HCT116 (cell line): ENCODE measurements at regions not wholly inside any gene's neighbourhood (a gene's known extent, or its start where the extent isn't known, plus 50 kb on each side); places are given as distances from the start of the nearest gene placed in this dataset.

ENCODE experiments used
- ATAC-seq: fragments of 200-7000 bp; cut with Tn5 transposase; 2 replicates; pipeline ENCODE4 v1.9.1; 2020; ENCODE audit warnings: mild to moderate bottlenecking, moderate library complexity
- BruUV-seq: library from RNA; stranded (reverse); fragments of 400-500 nt; replicated peaks from 2 replicates; lab custom pipeline; 2021; lab: Mats Ljungman, UMichigan
- CTCF ChIA-PET: fragments of 300-600 bp; sonication (Branson Sonifier 250); formaldehyde crosslinking; loops from one replicate; lab custom pipeline; 2021; ENCODE audit warnings: antibody characterized with exemption; lab: Charles Lee
- POLR2A ChIA-PET: fragments of 300-600, 350-600 bp; sonication (Branson Sonifier 250); formaldehyde crosslinking; loops from one replicate; lab custom pipeline; 2021; ENCODE audit warnings: antibody characterized with exemption; lab: Charles Lee
- RAD21 ChIA-PET, 2 experiments: fragments of 300-600 bp; sonication (Branson Sonifier 250); formaldehyde crosslinking; loops; one replicate each; lab custom pipeline; 2023; ENCODE audit warnings: low total read pairs in 2 of 2; ENCODE audit not compliant: uncharacterized antibody in 2 of 2, unreplicated experiment in 2 of 2, low non-redundant PET in 1 of 2; lab: Charles Lee
- DNase-seq: peaks from one replicate; pipeline ENCODE4 v3.0.0-alpha.2; 2010; ENCODE audit warnings: low read depth, low spot score
- H2AFZ ChIP-seq: fragments of 200-600 bp; shearing (Covaris generic), sonication (generic); 2 replicates; pipeline ENCODE4 v1.6.1; 2017; ENCODE audit warnings: low read depth, mixed run types, mixed read lengths, antibody characterized with exemption, low read length; ENCODE audit not compliant: poor library complexity, severe bottlenecking
- H3K27ac ChIP-seq: 2 replicates; pipeline ENCODE4 v1.5.1; 2012; ENCODE audit warnings: low read depth, low read length
- H3K27me3 ChIP-seq: fragments of 200-600 bp; sonication (generic); 2 replicates; pipeline ENCODE4 v1.6.1; 2016; ENCODE audit warnings: mixed run types, low read length, mixed read lengths; ENCODE audit not compliant: insufficient read depth
- H3K36me3 ChIP-seq, 2 experiments: fragments of 200-500 bp in 1 of 2; fragments of 200-600 bp in 1 of 2; sonication (Bioruptor generic) in 1 of 2; sonication (generic) in 1 of 2; 2 replicates each; pipeline versions ENCODE4 v1.5.1 to v1.6.1; 2014 to 2016; ENCODE audit warnings: low read length in 2 of 2, inconsistent platforms in 1 of 2, mixed read lengths in 1 of 2, mixed run types in 1 of 2; ENCODE audit not compliant: insufficient read depth in 2 of 2, control insufficient read depth in 1 of 2
- H3K4me1 ChIP-seq, 2 experiments: fragments of 200-600 bp in 1 of 2; sonication (generic) in 1 of 2; 2 replicates each; pipeline versions ENCODE4 v1.5.1 to v1.6.1; 2012 to 2017; ENCODE audit warnings: low read length in 2 of 2, inconsistent platforms in 1 of 2, mild to moderate bottlenecking in 1 of 2, mixed read lengths in 1 of 2, mixed run types in 1 of 2, moderate library complexity in 1 of 2; ENCODE audit not compliant: insufficient read depth in 2 of 2, control insufficient read depth in 1 of 2
- H3K4me2 ChIP-seq: fragments of 200-600 bp; sonication (generic); 2 replicates; pipeline ENCODE4 v1.6.1; 2017; ENCODE audit warnings: mixed run types, low read length, mixed read lengths
- H3K4me3 ChIP-seq, 2 experiments: fragments of 200-600 bp in 1 of 2; sonication (generic) in 1 of 2; replicated peaks in 1 of 2; 2 replicates each; pipeline ENCODE4 v1.5.1; 2011 to 2016; ENCODE audit warnings: low read length in 2 of 2, control low read depth in 1 of 2, low read depth in 1 of 2, mild to moderate bottlenecking in 1 of 2, mixed read lengths in 1 of 2, mixed run types in 1 of 2
- H3K79me2 ChIP-seq: fragments of 200-600 bp; sonication (generic); 2 replicates; pipeline ENCODE4 v1.6.1; 2017; ENCODE audit warnings: mild to moderate bottlenecking, mixed run types, low read length, moderate library complexity, mixed read lengths; ENCODE audit not compliant: insufficient read depth
- H3K9ac ChIP-seq: fragments of 200-600 bp; sonication (generic); 2 replicates; pipeline ENCODE4 v1.6.1; 2016; ENCODE audit warnings: low read length, mixed read lengths
- H3K9me2 ChIP-seq: fragments of 200-600 bp; sonication (generic), shearing (Covaris generic); 2 replicates; pipeline ENCODE4 v1.6.1; 2017; ENCODE audit warnings: mixed run types, mild to moderate bottlenecking, moderate library complexity; ENCODE audit not compliant: insufficient read depth
- H3K9me3 ChIP-seq, 2 experiments: fragments of 200-500 bp in 1 of 2; fragments of 200-600 bp in 1 of 2; sonication (Bioruptor generic) in 1 of 2; sonication (generic) in 1 of 2; 2 replicates each; pipeline ENCODE4 v1.6.1; 2014 to 2017; ENCODE audit warnings: low read length in 2 of 2, mixed read lengths in 2 of 2, inconsistent platforms in 1 of 2, low read depth in 1 of 2, mild to moderate bottlenecking in 1 of 2, mixed run types in 1 of 2, moderate library complexity in 1 of 2; ENCODE audit not compliant: control insufficient read depth in 1 of 2, insufficient read depth in 1 of 2
- H4K20me1 ChIP-seq: fragments of 200-600 bp; sonication (generic), shearing (Covaris generic); 2 replicates; pipeline ENCODE4 v1.6.1; 2017; ENCODE audit warnings: mixed run types, mild to moderate bottlenecking, moderate library complexity; ENCODE audit not compliant: insufficient read depth
- CBX3 ChIP-seq: IDR thresholded peaks from 2 replicates; pipeline ENCODE4 v1.6.1; 2012; ENCODE audit warnings: low read depth
- CEBPB ChIP-seq: IDR thresholded peaks from 2 replicates; pipeline ENCODE4 v1.6.1; 2012; ENCODE audit warnings: low read depth
- EGR1 ChIP-seq: IDR thresholded peaks from 2 replicates; pipeline ENCODE4 v1.6.1; 2012; ENCODE audit warnings: low read depth
- ELF1 ChIP-seq: IDR thresholded peaks from 2 replicates; pipeline ENCODE4 v1.6.1; 2012; ENCODE audit warnings: low read depth, borderline replicate concordance
- JUND ChIP-seq: IDR thresholded peaks from 2 replicates; pipeline ENCODE4 v1.6.1; 2012
- POLR2A ChIP-seq: IDR thresholded peaks from 2 replicates; pipeline ENCODE4 v1.7.0; 2011; ENCODE audit warnings: borderline replicate concordance; ENCODE audit not compliant: insufficient read depth, insufficient read length; ENCODE audit errors: extremely low read depth
- POLR2AphosphoS5 ChIP-seq: IDR thresholded peaks from 2 replicates; pipeline ENCODE4 v1.6.1; 2011; ENCODE audit warnings: mild to moderate bottlenecking, low read depth, low read length, moderate library complexity
- RAD21 ChIP-seq: IDR thresholded peaks from 2 replicates; pipeline ENCODE4 v1.6.1; 2012; ENCODE audit warnings: low read depth, mild to moderate bottlenecking
- SIN3A ChIP-seq: IDR thresholded peaks from 2 replicates; pipeline ENCODE4 v1.6.1; 2012; ENCODE audit warnings: low read depth
- SP1 ChIP-seq: IDR thresholded peaks from 2 replicates; pipeline ENCODE4 v1.6.1; 2012; ENCODE audit warnings: low read depth
- SRF ChIP-seq: IDR thresholded peaks from 2 replicates; pipeline ENCODE4 v1.6.1; 2012; ENCODE audit warnings: low read depth
- ZNF274 ChIP-seq: fragments of 200-500 bp; sonication (Bioruptor generic); IDR thresholded peaks from 2 replicates; pipeline ENCODE4 v1.6.1; 2014; ENCODE audit warnings: mild to moderate bottlenecking, low read depth, low read length, inconsistent platforms
- intact Hi-C: fragments of 100-400 bp; cut with micrococcal nuclease; formaldehyde crosslinking; loops from 2 replicates; pipeline ENCODE4 v1.10.0; 2022
- TF ChIP-seq, protein P1 (sequence below): IDR thresholded peaks from 2 replicates; pipeline ENCODE4 v1.6.1; 2012
- TF ChIP-seq, protein P2 (sequence below): IDR thresholded peaks from 2 replicates; pipeline ENCODE4 v1.6.1; 2011; ENCODE audit warnings: mild to moderate bottlenecking, low read length, moderate library complexity; ENCODE audit not compliant: insufficient replicate concordance; ENCODE audit errors: extremely low read depth

- DNase-seq = no peak
- H3K36me3 ChIP-seq = no peaks in the 10 kb centered on the region
- H3K9ac ChIP-seq = no peak overlapping the region
- POLR2A ChIA-PET = no interaction called here
- no peak for TF ChIP-seq CBX3
- no peak for TF ChIP-seq ELF1
- TF ChIP-seq CEBPB = no peak
- TF ChIP-seq, protein P1, sequence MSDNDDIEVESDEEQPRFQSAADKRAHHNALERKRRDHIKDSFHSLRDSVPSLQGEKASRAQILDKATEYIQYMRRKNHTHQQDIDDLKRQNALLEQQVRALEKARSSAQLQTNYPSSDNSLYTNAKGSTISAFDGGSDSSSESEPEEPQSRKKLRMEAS = no peak
- TF ChIP-seq SIN3A = no peak
- TF ChIP-seq POLR2A = no peak
- no peak for TF ChIP-seq ZNF274
- no peak for TF ChIP-seq JUND
- TF ChIP-seq SP1 = no peak
- TF ChIP-seq, protein P2, sequence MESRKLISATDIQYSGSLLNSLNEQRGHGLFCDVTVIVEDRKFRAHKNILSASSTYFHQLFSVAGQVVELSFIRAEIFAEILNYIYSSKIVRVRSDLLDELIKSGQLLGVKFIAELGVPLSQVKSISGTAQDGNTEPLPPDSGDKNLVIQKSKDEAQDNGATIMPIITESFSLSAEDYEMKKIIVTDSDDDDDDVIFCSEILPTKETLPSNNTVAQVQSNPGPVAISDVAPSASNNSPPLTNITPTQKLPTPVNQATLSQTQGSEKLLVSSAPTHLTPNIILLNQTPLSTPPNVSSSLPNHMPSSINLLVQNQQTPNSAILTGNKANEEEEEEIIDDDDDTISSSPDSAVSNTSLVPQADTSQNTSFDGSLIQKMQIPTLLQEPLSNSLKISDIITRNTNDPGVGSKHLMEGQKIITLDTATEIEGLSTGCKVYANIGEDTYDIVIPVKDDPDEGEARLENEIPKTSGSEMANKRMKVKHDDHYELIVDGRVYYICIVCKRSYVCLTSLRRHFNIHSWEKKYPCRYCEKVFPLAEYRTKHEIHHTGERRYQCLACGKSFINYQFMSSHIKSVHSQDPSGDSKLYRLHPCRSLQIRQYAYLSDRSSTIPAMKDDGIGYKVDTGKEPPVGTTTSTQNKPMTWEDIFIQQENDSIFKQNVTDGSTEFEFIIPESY = no peak
- TF ChIP-seq SRF = no peak
- TF ChIP-seq EGR1 = no peak
- TF ChIP-seq RAD21 = no peak
- TF ChIP-seq POLR2AphosphoS5 = no peak
- peaks cover 8 to 28% of the 10 kb centered on the region in 2 experiments; a peak in 2 of 4 replicates for H3K9me3 ChIP-seq
- H3K27me3 ChIP-seq = no peaks in the 10 kb centered on the region
- H4K20me1 ChIP-seq = no peaks in the 10 kb centered on the region
- ATAC-seq = no peak
- H3K27ac ChIP-seq = no peak overlapping the region
- CTCF ChIA-PET = no interaction called here
- H3K9me2 ChIP-seq = no peaks in the 10 kb centered on the region
- RAD21 ChIA-PET = no interaction called here
- no peak overlapping the region for H2AFZ ChIP-seq
- no peaks in the 10 kb centered on the region for H3K79me2 ChIP-seq
- no peaks in the 10 kb centered on the region for H3K4me1 ChIP-seq
- H3K4me2 ChIP-seq = no peak overlapping the region
- H3K4me3 ChIP-seq = no peak overlapping the region
- no TSS peak for BruUV-seq
- intact Hi-C loops = no loop called here
These were observed 541.6 kb upstream of the PFKP start for GRCh38 chr10:2525781-2526180.
